ENCODE measurements at regions not wholly inside any gene's neighbourhood (a gene's known extent, or its start where the extent isn't known, plus 50 kb on each side); places are given as distances from the start of the nearest gene placed in this dataset.

DNA sequence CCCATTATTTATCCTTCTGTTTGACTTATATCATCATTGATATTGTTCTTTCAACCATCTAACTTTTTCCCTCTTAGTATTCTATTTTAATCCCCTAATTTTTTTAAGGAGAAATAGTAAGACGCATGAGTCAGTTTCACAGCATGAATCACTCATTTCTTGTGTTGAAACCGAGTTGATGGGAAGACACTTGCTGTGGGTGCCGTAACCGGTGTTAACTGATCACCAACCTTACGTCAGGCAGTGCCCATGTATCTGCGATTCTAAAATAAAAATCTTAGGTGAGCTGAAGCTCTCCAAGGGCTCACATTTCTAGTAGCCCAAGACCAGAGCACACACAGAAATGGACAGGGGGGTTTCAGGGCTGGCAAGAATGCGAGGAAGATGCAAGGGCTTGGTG is 348.1 kb downstream of the GALR1 start:
- no peak for DNase-seq

DNA sequence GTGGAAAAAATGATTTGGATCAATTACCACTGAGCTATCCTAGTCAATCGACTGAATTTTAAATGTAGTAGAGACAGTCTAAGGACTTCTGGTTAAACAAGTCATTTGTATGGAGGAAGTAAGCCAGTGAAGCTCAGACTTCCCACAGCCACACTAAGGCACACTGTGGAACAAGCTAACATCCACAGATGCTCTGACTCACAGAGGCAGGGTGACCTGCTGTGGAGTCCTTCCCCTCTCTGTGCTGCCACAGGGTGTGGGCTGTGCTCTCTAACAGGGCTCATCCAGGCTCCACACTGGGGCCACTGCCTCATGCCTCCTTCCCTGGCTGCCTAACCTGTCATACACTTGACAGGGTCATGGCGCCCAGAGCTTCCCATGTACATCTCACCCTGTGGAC is 351.0 kb downstream of the GALR1 start:
- DNase-seq = no peak

DNA sequence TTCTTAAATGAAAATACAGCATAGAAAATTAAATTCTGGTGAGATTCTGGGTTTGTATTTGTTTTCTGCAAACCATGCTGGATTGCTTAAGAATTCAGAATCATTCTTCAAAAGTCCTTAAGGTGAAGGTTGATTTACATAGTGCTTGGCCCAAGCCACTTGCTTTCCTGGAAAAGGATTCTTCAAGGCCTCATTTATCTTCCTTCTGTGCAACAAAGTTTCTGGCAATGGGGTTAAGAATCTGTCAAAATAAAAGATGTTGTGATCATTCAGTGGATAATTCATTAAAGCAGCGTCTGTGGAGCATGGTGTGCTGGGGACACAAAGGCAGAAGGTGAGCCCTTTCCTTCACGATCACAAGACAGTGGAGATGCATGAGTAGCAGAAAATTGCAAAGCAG is 351.9 kb downstream of the GALR1 start:
- no peak for DNase-seq

DNA sequence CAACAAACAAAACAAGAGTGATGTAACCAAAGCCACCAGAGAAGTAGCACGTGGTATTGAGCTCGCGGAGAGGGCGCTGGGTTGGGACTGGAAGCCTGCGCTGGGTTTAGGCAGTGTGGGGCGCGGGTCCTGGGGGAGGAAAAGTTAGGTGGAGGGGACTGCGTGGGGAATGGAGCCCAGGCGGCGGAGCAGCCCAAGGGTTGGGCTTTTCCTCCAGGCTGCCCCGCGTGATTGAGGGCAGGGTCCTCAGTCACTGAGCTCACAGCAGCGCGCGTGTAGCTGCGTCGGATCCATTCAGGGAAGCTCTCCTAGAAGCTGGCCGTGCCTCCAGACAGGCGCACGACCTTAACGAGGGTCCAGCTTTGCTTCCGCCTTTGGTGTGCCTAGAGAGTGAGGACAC is 357.4 kb downstream of the GALR1 start:
- DNase-seq = no peak

DNA sequence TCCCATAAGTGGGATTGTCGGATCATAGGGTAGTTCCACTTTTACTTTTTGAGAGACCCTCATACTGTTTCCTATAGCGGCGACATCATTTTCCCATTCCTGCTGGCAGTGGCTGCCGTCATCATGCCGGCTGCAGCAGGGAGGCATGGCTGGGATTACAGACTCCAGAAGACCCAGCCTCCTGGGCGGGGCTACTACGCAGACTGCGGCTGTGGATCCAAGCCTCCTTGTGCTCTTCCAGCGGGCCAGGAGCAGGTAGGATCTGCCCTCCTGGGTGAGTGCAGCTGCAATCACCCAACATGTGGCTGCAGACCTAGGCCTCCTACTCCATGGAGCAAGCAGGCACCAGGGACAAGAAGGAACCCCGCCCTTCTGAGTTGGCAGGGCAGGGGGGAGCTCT is 359.2 kb downstream of the GALR1 start:
- no peak for DNase-seq

DNA sequence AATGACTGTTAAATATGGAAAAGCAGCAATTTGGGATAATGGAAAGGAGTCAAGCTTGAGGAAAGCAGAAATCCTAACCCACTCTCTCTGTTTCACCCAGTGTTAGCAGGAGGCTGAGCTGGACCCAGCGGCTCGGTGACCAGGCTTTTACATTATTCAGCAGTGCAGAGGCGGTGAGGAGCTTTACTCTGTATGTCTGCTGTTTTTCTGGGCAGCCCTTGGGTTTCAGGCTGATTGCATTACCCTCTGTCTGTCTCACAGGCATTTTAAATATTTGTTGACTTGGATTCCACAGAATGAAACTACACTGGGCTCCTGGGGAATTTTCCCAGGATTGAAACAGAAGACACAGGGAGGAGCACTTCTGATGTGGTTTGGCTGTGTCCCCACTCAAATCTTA is 368.0 kb downstream of the GALR1 start:
- no peak for DNase-seq

DNA sequence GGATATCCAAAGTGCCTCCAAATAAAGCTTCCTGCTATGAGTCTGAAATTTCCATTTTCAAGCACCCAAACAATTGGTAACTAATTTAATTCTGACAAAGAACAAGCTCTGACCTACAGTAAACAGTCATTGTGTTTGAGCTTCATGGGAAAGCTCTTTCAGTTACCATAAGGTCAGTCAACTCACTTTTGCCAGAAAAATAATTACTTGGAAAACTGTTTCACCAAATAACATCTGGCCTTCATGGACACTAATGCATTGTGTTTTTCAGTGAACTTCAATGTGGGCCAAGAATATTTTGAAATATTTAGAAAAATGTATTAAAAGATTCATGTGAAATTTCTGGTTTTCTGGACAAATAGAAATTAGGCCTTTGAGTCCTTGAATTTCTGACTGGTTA is 369.9 kb downstream of the GALR1 start:
- no peak for DNase-seq

DNA sequence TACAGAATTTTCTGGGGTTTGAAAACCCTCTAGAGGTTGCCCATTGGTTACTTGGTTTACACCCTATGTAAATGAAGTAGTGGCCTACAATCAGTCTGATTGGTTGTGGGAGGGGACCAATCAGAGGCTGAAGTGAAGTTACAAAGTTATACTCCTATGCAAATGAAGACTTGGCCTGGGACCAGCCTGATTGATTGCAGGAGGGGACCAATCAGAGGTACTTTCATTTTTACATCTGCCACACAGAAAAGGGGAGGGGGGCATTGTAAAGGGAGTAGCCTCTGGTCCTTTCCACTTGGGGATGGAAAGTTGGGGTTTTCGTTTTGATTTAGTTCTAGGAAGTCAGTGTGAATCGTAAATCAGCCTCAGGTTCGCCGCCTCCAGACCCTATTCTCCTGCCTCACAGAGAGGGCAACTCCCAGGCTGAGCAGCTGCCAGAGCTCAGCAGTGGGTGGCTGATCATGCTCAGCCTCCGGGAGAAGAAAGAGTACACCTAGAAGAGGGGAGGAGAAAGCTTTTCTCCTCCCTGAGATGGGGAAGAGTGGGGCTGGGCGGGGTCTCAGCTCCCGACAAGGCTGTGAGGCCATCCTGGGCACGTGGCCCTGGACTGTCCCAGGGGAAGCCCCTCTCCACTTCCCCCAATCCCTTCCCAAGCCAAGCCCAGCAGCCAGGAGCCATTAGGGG is 372.5 kb downstream of the GALR1 start:
- no peak for DNase-seq

DNA sequence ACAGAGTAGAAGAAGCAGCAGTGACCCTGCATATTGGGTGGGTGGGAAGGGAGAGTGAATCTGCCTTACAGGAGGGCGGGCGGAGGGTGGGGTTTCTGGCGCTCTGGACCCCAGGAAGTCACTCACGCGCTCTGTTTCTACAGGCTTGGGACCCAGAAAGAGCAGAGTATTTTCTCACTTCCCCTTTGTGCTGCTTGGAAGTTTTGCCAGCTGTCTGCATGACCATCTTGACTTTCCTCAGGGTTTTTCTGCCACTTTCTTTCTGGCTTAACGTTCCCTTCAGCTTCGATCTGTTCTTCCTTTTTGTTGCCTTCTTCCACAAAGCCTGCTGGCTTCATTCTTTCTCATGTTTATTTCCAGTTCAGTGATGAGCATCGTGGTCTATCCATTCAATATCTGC is 383.1 kb downstream of the GALR1 start:
- no peak for DNase-seq

DNA sequence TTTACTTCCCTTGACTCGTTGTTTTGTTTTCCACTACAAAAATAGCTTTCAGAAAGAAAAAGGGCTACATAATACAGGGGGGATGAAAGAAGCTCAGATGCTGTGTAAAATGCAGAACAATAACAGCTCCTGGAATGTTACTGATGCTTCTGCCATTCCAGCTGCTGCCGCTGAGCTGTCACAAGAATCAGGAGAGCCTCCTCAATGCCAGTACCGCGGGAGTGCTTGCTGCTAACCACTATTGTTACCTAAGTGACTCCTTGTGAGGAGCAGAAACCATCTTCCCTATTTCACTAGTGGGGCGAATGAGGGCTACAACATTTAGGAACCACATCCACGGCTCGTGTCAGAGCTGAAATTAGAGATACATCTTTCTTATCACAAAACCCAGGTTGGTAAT is 384.8 kb downstream of the GALR1 start:
- no peak for DNase-seq

DNA sequence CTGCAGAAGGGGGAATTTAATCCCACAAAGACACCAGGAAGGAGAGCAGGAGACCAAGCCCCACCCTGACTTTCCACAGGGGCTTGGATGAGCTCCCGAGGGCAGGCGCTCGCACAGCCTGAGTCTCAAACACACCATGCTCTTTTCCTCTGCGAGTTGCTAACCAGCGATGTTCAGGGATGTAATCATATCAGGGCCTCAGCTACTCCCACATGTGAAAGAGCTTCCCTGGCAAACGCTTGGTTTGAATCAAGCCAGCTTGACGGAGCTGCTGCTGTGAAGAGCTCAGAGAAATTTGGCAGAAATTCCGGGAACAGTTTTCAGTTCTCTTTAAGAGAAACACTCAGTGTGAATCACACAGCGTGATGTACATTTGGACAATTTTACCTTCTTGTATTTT is 385.8 kb downstream of the GALR1 start:
- no peak for DNase-seq

DNA sequence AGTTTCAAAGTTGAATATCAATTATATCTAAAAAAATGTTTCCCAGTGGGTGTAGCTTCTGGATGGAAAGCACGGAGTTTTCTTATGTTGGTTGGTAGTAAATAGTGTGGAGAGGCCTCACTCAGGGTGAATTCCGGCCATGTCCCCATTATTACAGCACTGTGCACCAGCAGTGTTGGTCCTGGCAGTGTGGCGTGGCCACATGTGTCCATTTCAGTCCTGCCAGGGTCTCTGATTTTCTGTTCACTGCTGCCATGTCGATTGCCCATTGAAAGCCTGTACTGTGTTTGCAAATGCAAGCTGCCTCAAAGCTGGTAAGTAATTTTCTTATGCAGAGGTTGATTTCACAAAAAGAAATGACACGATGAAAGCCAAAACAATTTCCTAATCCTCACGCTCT is 386.2 kb downstream of the GALR1 start:
- DNase-seq = no peak

DNA sequence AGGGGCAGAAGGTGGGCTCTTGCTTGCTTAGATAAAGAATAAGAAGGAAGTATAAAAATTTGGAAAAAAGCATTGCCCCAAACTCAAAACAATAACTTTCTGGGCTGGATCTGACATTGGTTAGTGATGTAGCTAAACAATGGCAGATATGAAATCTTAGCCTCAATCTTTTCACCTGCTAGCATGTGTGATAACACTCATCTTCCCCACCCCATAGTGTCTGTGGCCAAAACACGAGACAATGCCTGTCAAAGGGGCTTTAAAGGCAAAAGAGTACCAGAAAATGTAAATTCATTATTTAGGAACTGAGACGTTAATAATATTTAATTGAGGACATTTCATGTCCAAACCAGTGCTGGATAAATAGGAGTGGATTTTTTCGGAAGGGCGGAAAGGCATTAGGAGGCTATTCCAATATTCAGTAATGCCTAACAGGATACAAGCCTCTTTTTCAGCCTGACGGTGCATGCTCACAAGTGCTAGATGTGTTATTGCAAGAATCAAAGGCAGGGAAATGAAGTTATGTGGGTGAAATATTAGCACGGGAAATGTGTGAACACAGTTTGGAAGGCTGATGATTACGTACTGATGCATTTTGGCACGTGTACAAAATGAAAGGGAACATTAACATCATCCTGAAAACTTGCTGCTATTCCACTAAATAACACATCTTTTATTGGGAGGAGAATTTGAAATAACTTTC is 395.7 kb downstream of the GALR1 start:
- DNase-seq = no peak

DNA sequence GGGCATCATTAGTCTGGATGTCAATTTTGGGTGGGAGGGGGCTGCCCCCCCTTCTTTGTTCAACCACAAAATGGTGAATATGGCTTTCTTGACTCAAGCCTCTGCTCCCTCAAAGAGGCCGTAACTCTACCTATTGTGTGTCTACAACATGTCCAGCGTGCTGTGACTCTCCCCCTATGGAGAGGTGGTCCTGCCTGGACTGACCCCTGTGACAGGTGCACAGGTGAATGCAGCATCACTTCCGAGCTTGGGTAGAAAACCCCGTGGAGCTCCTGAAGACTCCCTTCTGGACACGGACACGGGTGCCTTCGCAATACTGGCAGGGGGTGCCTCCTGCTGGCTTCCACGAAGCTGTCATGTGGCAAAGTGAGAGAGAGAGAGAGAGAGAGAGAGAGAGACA is 397.8 kb downstream of the GALR1 start:
- DNase-seq = no peak

DNA sequence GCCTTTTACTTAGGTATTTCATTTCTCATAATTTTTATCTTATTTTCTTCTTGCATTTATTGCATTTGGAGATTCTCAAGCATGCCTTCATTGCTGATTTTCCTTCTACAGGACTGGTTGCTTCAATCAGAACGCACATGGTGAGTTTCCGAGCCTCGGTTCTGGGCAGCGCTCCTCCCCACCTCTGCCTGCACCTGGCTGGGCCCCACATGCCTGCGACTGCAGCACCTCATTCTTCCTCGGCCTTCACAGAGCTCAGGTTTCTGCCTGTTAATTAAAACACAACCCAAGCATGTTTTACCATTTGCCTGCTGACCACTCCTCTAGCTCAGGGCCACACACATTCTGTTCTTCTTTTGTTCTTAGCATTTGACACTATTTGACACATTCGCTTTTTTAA is 398.8 kb downstream of the GALR1 start:
- DNase-seq = no peak

DNA sequence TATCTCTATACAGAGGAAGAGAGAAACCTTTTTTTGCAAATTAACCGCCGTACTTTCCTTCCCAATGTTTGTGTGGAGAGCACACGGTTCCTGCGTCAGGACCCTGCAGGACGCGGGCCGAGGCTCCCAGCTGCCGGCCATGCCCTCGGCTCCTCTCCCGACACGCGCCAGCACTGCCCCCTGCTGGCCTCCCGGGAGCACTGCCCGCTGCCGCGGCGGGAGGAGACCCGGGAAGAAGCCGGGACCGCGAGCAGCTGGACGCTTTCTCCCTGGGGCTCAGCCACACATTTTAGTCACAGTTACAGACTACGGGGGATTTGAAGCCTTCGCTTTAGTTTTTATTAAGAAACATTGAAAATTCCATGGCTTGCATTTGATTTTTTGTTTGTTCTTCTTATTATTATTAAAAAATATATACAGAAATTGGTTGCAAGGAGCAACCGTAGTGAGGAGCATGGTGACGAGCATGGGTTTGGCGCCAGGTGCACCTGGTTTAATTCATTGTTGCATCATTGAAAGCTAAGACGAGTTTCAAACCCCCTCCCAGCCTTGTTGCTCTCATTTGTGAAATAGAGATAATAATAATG is 401.2 kb downstream of the GALR1 start:
- peak; percentile 36 for DNase-seq

DNA sequence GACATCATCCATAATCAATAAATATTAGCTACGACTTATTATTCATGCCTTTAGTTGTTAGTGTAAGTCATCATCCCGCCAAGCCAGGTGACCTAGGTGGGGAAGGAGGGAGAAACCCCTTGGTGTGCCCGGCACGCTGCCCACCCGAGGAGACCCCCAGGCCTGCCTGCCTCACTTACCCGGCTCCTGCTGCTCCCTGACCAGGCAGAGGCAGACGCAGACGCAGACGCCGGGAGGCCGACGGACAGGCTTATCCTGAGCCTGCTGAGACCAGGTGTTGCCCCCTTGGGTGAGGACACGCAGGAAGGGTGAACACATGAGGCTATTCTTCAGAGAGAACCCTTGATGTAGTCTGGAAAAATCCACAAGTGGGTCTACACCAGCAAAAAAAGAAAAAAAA is 401.8 kb downstream of the GALR1 start:
- DNase-seq = no peak

DNA sequence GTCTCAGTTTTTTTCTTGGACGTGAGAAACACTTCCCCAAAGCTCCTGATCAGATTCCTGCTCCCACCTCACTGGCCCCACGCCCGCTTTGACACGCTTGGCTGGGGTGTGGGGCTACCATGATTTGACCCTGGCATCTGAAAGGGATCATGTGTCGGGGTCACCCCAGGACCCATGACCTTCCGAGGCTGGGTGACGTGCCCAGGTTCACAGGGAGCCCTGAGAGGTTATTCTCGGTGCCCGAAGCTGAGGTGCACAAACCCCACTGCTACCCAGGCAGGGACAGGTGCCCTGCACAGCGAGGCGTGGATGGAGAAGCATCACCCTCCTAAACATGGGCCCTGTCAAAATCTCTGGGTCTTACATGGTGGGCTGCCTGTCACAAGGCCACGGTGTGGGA is 404.1 kb downstream of the GALR1 start:
- no peak for DNase-seq

DNA sequence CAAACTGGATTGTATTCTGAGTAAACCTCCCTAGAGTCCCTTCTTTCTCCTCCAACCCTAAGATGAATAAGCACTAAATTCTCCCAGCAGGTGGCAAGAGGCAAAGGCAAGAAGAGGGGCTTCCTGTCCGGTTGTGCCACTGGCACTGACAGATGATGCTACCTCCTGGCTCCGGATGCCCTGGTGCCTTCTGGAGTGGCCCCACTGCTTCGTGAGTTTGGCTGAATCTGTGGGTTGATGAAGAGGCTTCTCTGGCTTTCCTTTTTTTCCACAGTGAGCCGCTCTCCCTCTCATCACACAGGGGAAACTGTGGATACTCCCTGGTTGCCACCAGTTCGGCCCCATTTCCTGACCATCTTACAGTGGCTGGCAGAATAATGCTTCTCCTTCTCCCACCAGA is 404.7 kb downstream of the GALR1 start:
- DNase-seq = no peak

DNA sequence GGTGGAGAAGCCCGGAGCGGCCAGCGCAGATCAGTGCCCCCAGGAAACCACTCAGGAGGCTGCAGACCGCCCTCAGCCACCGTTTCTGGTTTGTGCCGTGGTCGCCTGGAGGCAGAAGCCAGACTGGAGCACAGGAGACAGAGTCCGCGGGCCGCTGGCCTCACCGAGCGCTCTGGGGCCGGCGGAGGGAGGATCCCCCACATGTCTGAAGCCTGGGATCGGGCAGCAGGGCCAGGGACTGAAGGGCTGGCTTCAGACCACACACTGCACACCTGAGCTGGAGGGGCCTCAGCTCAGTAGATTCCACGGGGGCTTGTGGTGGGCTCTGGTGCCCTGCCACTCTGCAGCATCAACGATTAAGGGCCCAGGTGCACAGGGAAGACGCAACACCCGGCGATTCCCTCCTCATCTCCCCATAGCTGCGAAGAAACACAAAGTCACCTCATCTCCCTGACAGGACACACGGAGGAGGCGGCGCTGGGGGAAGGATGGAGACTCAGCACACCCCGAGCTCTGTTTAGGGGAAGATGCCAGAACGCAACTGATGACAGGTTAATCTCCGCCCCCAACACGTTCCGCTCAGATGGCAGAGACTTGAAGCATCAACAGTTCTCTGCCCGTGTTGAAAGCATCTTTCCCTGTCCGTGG is 408.1 kb downstream of the GALR1 start:
- no peak for DNase-seq

DNA sequence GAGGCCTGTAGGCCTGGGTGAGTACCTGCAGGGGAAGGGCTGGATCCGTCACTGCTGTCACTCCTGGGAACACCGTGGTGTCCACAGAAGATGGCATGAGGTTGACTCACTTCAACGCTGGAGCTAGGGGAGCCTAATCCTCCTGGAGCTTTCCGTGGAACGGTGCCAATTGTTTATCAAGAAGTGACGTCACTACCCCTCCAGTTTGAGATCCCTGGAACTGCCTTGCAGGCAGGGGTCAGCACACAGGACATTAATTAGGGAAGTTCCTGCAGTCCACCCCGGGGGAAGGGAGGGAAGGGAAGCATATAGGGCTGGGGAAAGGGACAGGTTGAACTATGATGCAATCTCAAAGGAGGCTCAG is 408.6 kb downstream of the GALR1 start:
- no peak for DNase-seq

DNA sequence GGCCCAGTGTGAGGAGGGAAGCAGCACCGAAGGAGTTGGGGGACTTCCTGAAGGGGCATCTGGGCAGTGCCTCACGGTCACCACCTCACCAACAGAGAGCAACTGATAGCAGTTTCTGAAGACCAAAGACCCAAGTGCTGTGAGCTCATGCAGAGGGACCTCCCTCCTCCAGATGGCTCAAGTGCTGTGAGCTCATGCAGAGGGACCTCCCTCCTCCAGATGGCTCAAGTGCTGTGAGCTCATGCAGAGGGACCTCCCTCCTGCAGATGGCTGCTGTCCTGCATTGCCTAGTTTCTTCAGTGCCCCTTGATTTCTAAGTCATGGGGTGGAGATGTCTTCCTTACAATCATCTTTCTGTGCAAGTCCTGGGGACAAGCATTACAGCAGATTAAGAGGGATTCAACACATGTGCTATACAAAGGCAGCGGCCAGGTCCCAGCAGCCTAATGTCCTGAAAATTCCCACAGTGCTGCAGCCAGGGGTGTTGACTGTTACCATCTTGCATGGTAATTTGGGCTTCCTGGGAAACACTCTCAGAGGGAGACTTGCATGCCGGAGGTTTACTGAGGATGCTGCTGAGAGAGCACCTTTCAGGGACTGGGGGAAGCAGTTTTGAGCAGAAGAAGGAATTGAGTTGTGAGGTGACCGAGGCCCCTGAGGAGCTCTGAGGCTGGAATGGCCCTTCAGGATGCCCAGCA is 409.3 kb downstream of the GALR1 start:
- no peak for DNase-seq

DNA sequence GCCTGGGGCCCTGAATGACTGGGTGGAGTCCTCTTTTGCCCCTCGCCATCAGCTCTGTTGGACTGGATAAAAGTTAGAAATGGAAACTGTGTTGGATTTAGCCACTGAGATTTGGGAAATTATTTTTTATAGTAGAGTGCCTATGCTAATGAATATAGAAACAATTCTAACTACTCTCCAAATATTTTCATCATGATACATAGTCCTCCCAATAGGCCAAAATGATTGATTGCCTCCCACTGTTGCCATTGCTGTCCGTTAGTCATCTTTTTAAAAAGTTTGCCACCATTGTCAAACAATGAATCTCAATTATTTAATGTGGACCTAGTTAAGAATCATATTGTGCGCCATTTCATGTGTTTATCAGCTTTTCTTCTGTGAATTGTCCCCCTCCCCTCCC is 417.0 kb downstream of the GALR1 start:
- no peak for DNase-seq

DNA sequence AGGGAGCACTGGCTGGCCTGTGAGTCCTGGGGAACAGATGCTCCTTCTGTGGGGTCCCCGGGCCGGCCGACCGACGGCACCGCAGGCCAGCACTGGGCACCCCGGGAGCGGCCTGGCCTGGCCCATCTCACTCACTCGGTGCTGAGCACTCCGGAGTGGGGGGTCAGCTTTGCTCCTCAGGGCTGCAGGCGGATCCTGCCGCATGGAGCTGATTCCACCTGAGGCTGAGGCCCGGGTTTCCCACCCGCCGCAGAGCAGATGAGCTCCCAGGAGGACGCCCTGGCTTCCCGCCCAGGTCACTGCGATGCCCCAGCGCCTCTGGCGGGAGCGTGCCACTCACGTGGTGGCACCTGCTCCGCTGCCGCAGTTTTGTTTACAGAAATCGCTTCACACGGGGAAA is 418.6 kb downstream of the GALR1 start:
- no peak for DNase-seq
